GM12878 (cell line): ENCODE measurements at regions not wholly inside any gene's neighbourhood (a gene's known extent, or its start where the extent isn't known, plus 50 kb on each side); places are given as distances from the start of the nearest gene placed in this dataset.

Source experiments
- ATAC-seq: fragments of 200-7000 bp; cut with Tn5 transposase; 3 replicates; pipeline ENCODE4 v1.9.1; 2020; ENCODE audit warnings: mild to moderate bottlenecking, moderate library complexity
- BruUV-seq: library from RNA; stranded (reverse); fragments of 400-500 nt; replicated peaks from 2 replicates; lab custom pipeline; 2021; lab: Mats Ljungman, UMichigan
- CTCF ChIA-PET: fragments of 300-600 bp; sonication (Branson Sonifier 250); formaldehyde crosslinking; extraction: SDS; loops from one replicate; lab custom pipeline; 2021; ENCODE audit warnings: inconsistent platforms; lab: Yijun Ruan, JAX
- POLR2A ChIA-PET: fragments of 350-600 bp; formaldehyde crosslinking; extraction: SDS; loops from one replicate; lab custom pipeline; 2021; ENCODE audit warnings: inconsistent platforms; lab: Charles Lee
- RAD21 ChIA-PET: fragments of 300-600 bp; sonication (Branson Sonifier 250); formaldehyde crosslinking; loops from one replicate; lab custom pipeline; 2023; ENCODE audit warnings: antibody characterized with exemption; ENCODE audit not compliant: unreplicated experiment; lab: Charles Lee
- SMC1A ChIA-PET: fragments of 300-600 bp; sonication (Branson Sonifier 250); formaldehyde crosslinking; loops from one replicate; lab custom pipeline; 2023; ENCODE audit not compliant: unreplicated experiment, uncharacterized antibody; lab: Charles Lee
- DNase-seq: peaks from one replicate; pipeline ENCODE4 v3.0.0-alpha.2; 2011; ENCODE audit warnings: low read depth, low spot score
- FAIRE-seq: peaks from 3 replicates; lab custom pipeline; 2011; peaks lifted over from hg19 to GRCh38; lab: Jason Lieb, UNC
- H2AFZ ChIP-seq: 2 replicates; pipeline ENCODE4 v1.6.0; 2011; ENCODE audit warnings: low read depth, low read length, control low read depth; ENCODE audit not compliant: control insufficient read depth
- H3K27ac ChIP-seq: 2 replicates; pipeline ENCODE4 v1.5.1; 2011; ENCODE audit warnings: control low read depth; ENCODE audit not compliant: control insufficient read depth, insufficient read depth
- H3K27me3 ChIP-seq, 2 experiments: replicated peaks in 1 of 2; 2 replicates each; pipeline versions ENCODE4 v1.6.0 to v1.6.1; 2011; ENCODE audit warnings: low read length in 1 of 2; ENCODE audit not compliant: control insufficient read depth in 2 of 2, insufficient read depth in 2 of 2
- H3K36me3 ChIP-seq, 2 experiments: 2 replicates each; pipeline ENCODE4 v1.5.1; 2011; ENCODE audit warnings: low read length in 1 of 2; ENCODE audit not compliant: control insufficient read depth in 2 of 2, insufficient read depth in 2 of 2
- H3K4me1 ChIP-seq: 2 replicates; pipeline ENCODE4 v1.6.1; 2011; ENCODE audit warnings: mild to moderate bottlenecking, low read length, moderate library complexity, mixed read lengths; ENCODE audit not compliant: control insufficient read depth, insufficient read depth
- H3K4me2 ChIP-seq: 2 replicates; pipeline ENCODE4 v1.6.0; 2011; ENCODE audit warnings: control low read depth; ENCODE audit not compliant: control insufficient read depth, insufficient read depth
- H3K4me3 ChIP-seq: fragments of 200-600 bp; sonication (generic); 2 replicates; pipeline ENCODE4 v1.5.1; 2016
- H3K79me2 ChIP-seq: 2 replicates; pipeline ENCODE4 v1.6.0; 2011; ENCODE audit warnings: low read length; ENCODE audit not compliant: control insufficient read depth, insufficient read depth
- H3K9ac ChIP-seq: 2 replicates; pipeline ENCODE4 v1.8.0; 2011; ENCODE audit warnings: low read length, control low read depth, mixed read lengths; ENCODE audit not compliant: control insufficient read depth, insufficient read depth
- H3K9me3 ChIP-seq: replicated peaks from 3 replicates; pipeline ENCODE4 v1.5.1; 2011; ENCODE audit warnings: mild to moderate bottlenecking, low read length; ENCODE audit not compliant: control insufficient read depth, insufficient read depth
- H4K20me1 ChIP-seq: 2 replicates; pipeline ENCODE4 v1.6.0; 2011; ENCODE audit not compliant: control insufficient read depth, insufficient read depth
- BACH1 ChIP-seq: fragments of 450-650 bp; IDR thresholded peaks from 2 replicates; pipeline ENCODE4 v1.6.1; 2017; ENCODE audit warnings: mild to moderate bottlenecking, borderline replicate concordance
- E4F1 ChIP-seq: fragments of 450-650 bp; IDR thresholded peaks from 2 replicates; pipeline ENCODE4 v1.6.1; 2018; ENCODE audit warnings: borderline replicate concordance, mild to moderate bottlenecking; ENCODE audit not compliant: partially characterized antibody
- GABPA ChIP-seq: IDR thresholded peaks from 2 replicates; pipeline ENCODE4 v1.6.1; 2014; ENCODE audit warnings: antibody characterized with exemption, low read depth, mild to moderate bottlenecking, inconsistent platforms
- MTA3 ChIP-seq: IDR thresholded peaks from 2 replicates; pipeline ENCODE4 v1.6.1; 2012; ENCODE audit warnings: low read length, inconsistent platforms, borderline replicate concordance
- MYB ChIP-seq: fragments of 150-350 bp; IDR thresholded peaks from 2 replicates; pipeline ENCODE4 v1.6.1; 2014; ENCODE audit warnings: mild to moderate bottlenecking, low read depth, low read length, borderline replicate concordance
- POLR2A ChIP-seq: IDR thresholded peaks from 2 replicates; pipeline ENCODE4 v1.6.1; 2011; ENCODE audit warnings: low read depth, mild to moderate bottlenecking, low read length
- REST ChIP-seq: IDR thresholded peaks from 2 replicates; pipeline ENCODE4 v1.6.1; 2012; ENCODE audit warnings: mild to moderate bottlenecking, low read depth, low read length
- SIX5 ChIP-seq: IDR thresholded peaks from 2 replicates; pipeline ENCODE4 v1.6.1; 2011; ENCODE audit warnings: mild to moderate bottlenecking, low read depth, low read length, moderate library complexity; ENCODE audit not compliant: severe bottlenecking
- SMARCA5 ChIP-seq: fragments of 450-650 bp; IDR thresholded peaks from 2 replicates; pipeline ENCODE4 v1.6.1; 2017; ENCODE audit warnings: mild to moderate bottlenecking
- SP1 ChIP-seq: IDR thresholded peaks from one replicate; pipeline ENCODE4 v1.6.1; 2011; ENCODE audit warnings: low read depth, low read length
- SREBF1 ChIP-seq: IDR thresholded peaks from 2 replicates; pipeline ENCODE4 v1.6.1; 2012; ENCODE audit warnings: mild to moderate bottlenecking, low read length
- ZBTB11 ChIP-seq: fragments of 450-650 bp; formaldehyde crosslinking; IDR thresholded peaks from 2 replicates; pipeline ENCODE4 v1.5.0; 2022; ENCODE audit warnings: mild to moderate bottlenecking, missing genetic modification characterization
- WGBS: methylation state at CpG from one replicate; pipeline ENCODE4 v1.1.6; 2016; ENCODE audit warnings: low lambda C conversion rate; ENCODE audit not compliant: insufficient replicate concordance, insufficient coverage; ENCODE audit errors: missing lambda C conversion rate; 5-methylcytosine and 5-hydroxymethylcytosine counted together
- in situ Hi-C: fragments of 300-500 bp; cut with MboI; formaldehyde crosslinking; loops from 9 replicates; pipeline ENCODE4 v1.14.3; 2018; ENCODE audit warnings: mixed read lengths
- intact Hi-C: fragments of 100-400 bp; cut with micrococcal nuclease; formaldehyde crosslinking; loops from one replicate; pipeline ENCODE4 v1.14.2; 2022; ENCODE audit not compliant: unreplicated experiment

- intact Hi-C loops, result no loop called here
- POLR2A ChIA-PET, result no interaction called here
- H3K79me2 ChIP-seq, result no peaks in the 10 kb centered on the region
- H2AFZ ChIP-seq, result no peak overlapping the region
- FAIRE-seq (no peak), ATAC-seq (no peak), DNase-seq (no peak)
- RAD21 ChIA-PET, result no interaction called here
- no peak overlapping the region for H3K4me2 ChIP-seq
- CTCF ChIA-PET, result no interaction called here
- no peaks in the 10 kb centered on the region for H3K36me3 ChIP-seq
- no peaks in the 10 kb centered on the region for H4K20me1 ChIP-seq
- TF ChIP-seq SREBF1, result no peak
- TF ChIP-seq GABPA, result no peak
- no peak for TF ChIP-seq REST
- TF ChIP-seq ZBTB11, result no peak
- TF ChIP-seq E4F1, result no peak
- TF ChIP-seq SMARCA5, result no peak
- TF ChIP-seq MTA3, result no peak
- TF ChIP-seq POLR2A, result no peak
- no peak for TF ChIP-seq SP1
- no peak for TF ChIP-seq SIX5
- TF ChIP-seq BACH1, result no peak
- TF ChIP-seq MYB, result no peak
- TF ChIP-seq, all 136 proteins: peak for 0
- Histone ChIP-seq H3K9ac (no peak overlapping the region), H3K9me3 (no peaks in the 10 kb centered on the region; the same call in 2 of the 3 replicates), H3K4me1 (no peaks in the 10 kb centered on the region), H3K27ac (no peak overlapping the region), H3K27me3 (no peaks in the 10 kb centered on the region), H3K4me3 (no peak overlapping the region)
- no TSS peak for BruUV-seq
- SMC1A ChIA-PET, result no interaction called here
- WGBS, result 4% methylated on average over 1 of the region's 1 CpG
- in situ Hi-C loops, result no loop called here
Observed at GRCh38 chr5:32876791-32877190, 165.7 kb downstream of the NPR3 start.
